Lung (tissue), 11 donors: ENCODE measurements at regions not wholly inside any gene's neighbourhood (a gene's known extent, or its start where the extent isn't known, plus 50 kb on each side); places are given as distances from the start of the nearest gene placed in this dataset.

ENCODE experiments used
- ATAC-seq: fragments of 200-7000 bp; cut with Tn5 transposase; one replicate; pipeline ENCODE4 v1.9.1; 2020; ENCODE audit warnings: moderate number of reproducible peaks; ENCODE audit not compliant: insufficient read depth, low FRiP score
- DNase-seq, 3 donors: peaks; one replicate each; pipeline ENCODE4 v3.0.0-alpha.2; 2013 to 2017
- H3K27ac ChIP-seq, 2 donors: one replicate each; pipeline ENCODE4 v1.5.1; 2013; ENCODE audit warnings: mild to moderate bottlenecking in 2 of 2, moderate library complexity in 2 of 2, control low read depth in 1 of 2, inconsistent platforms in 1 of 2, low read depth in 1 of 2, low read length in 1 of 2
- H3K27me3 ChIP-seq, 3 donors: one replicate each; pipeline ENCODE4 v1.5.1; 2013; ENCODE audit warnings: low read length in 2 of 3; ENCODE audit not compliant: control insufficient read depth in 3 of 3, insufficient read depth in 3 of 3
- H3K36me3 ChIP-seq, 4 donors: one replicate each; pipeline ENCODE4 v1.5.1; 2013; ENCODE audit warnings: low read length in 4 of 4, mild to moderate bottlenecking in 1 of 4, moderate library complexity in 1 of 4; ENCODE audit not compliant: control insufficient read depth in 4 of 4, insufficient read depth in 4 of 4
- H3K4me1 ChIP-seq, 5 donors: one replicate each; pipeline ENCODE4 v1.5.1; 2013; ENCODE audit warnings: low read length in 5 of 5, mild to moderate bottlenecking in 2 of 5, moderate library complexity in 1 of 5; ENCODE audit not compliant: control insufficient read depth in 5 of 5, insufficient read depth in 5 of 5
- H3K4me3 ChIP-seq: one replicate; pipeline ENCODE4 v1.5.1; 2013; ENCODE audit warnings: mild to moderate bottlenecking, control low read depth, moderate library complexity
- H3K9ac ChIP-seq, 2 donors: one replicate each; pipeline ENCODE4 v1.5.1; 2013; ENCODE audit warnings: low read length in 2 of 2, control low read depth in 1 of 2; ENCODE audit not compliant: insufficient read depth in 1 of 2
- H3K9me3 ChIP-seq, 4 donors: one replicate each; pipeline ENCODE4 v1.5.1; 2013; ENCODE audit warnings: low read length in 3 of 4, mild to moderate bottlenecking in 1 of 4, moderate library complexity in 1 of 4; ENCODE audit not compliant: control insufficient read depth in 4 of 4, insufficient read depth in 3 of 4
- CTCF ChIP-seq: IDR thresholded peaks from 2 replicates; pipeline ENCODE4 v1.5.1; 2012; ENCODE audit warnings: mild to moderate bottlenecking; ENCODE audit errors: control extremely low read depth, extremely low read depth
- WGBS, 2 donors: extraction: QIAGEN DNeasy Blood & Tissue Kit; methylation state at CpG; one replicate each; pipeline ENCODE4 v1.1.7; 2013; 5-methylcytosine and 5-hydroxymethylcytosine counted together
- donor health status: control.
- donor health status: control.
- donor health status: Bipolar disorder and iron deficiency.
- donor health status: healthy.
- donor health status: DM: yes; HTN: yes; CAD: no.

DNA sequence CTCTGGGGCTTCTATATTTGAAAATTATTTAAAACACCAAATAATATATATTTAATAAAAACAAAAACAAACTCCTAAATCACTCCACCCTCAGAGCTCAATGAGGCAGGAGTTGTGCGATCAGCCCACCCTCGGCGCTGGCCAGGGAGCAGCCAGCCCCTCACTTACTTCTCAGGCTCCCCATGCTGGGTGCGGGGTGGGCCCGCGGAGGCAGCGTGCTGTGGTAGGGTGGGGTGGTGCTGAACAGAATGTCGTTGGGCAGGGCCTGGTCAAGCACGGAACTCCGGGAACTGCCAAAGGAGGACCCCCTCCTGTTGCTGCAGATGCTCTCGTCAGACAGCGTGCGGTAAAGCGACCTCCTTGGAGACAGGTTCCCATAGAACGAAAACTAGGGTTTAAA is 204.5 kb downstream of the SIPA1L2 start:
- ATAC-seq (no peak), DNase-seq (no peak)
- Histone ChIP-seq H3K27ac (no peak overlapping the region), H3K27me3 (no peaks in the 10 kb centered on the region), H3K36me3 (peaks cover 3 to 28% (median 7%) of the 10 kb centered on the region in 4 donors), H3K9ac (no peak overlapping the region), H3K4me1 (peaks cover 0 to 16% (median 3%) of the 10 kb centered on the region in 5 donors), H3K9me3 (no peaks in the 10 kb centered on the region), H3K4me3 (no peak overlapping the region)
- 95 to 97% methylated on average over 15 of the region's 15 CpGs for WGBS, 2 donors
- no peak for TF ChIP-seq CTCF

DNA sequence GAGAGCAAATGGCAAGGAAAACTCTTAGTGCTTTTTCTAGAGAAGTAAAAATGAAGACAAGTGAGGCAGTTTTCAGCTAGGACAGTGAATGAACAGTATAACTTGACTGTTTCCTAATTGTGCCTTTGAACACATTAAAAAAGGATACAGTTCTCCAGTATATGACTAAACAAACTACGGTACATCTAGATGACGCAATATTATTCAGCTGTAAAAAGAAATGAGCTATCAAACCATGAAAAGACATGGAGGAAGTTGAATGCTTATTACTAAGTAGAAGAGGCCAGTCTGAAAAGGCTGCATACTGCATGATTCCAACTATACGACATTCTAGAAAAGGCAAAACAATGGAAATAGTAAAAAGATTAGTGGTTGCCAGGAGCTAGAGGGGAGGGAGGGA is 206.3 kb downstream of the SIPA1L2 start:
- H3K9ac ChIP-seq: no peak overlapping the region
- WGBS, 2 donors: 61 to 82% methylated on average over 3 of the region's 3 CpGs
- no peak overlapping the region for H3K4me3 ChIP-seq
- DNase-seq (no peak), ATAC-seq (no peak)
- peaks cover 0 to 4% (median 3%) of the 10 kb centered on the region in 5 donors for H3K4me1 ChIP-seq
- H3K9me3 ChIP-seq: no peaks in the 10 kb centered on the region
- H3K27ac ChIP-seq: no peak overlapping the region
- H3K36me3 ChIP-seq: peaks cover 3 to 30% (median 7%) of the 10 kb centered on the region in 4 donors
- TF ChIP-seq CTCF: no peak
- H3K27me3 ChIP-seq: no peaks in the 10 kb centered on the region

DNA sequence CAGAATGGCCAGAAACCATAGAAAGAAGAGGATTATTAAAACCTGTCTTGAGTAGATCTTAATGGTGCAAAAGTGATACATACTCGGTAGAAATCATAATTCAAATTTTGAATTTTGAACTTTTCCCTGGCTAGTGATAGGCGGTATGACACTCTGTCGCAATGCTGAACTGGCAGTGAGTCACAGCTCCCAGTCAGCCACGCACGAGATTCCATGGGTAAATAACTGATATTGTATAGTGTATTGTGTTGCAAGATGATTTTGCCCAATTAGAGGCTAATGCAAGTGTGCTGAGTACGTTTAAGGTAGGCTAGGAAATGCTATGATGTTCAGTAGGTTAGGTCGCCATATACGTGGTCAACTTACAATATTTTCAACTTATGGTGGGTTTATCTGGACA is 207.0 kb downstream of the SIPA1L2 start:
- 87 to 93% methylated on average over 8 of the region's 8 CpGs for WGBS, 2 donors
- Histone ChIP-seq H3K27me3 (no peaks in the 10 kb centered on the region), H3K36me3 (peaks cover 3 to 28% (median 8%) of the 10 kb centered on the region in 4 donors), H3K9ac (no peak overlapping the region), H3K9me3 (no peaks in the 10 kb centered on the region), H3K4me1 (peaks cover 0 to 3% (median 0%) of the 10 kb centered on the region in 5 donors), H3K27ac (no peak overlapping the region), H3K4me3 (no peak overlapping the region)
- DNase-seq (no peak), ATAC-seq (no peak)
- no peak for TF ChIP-seq CTCF

DNA sequence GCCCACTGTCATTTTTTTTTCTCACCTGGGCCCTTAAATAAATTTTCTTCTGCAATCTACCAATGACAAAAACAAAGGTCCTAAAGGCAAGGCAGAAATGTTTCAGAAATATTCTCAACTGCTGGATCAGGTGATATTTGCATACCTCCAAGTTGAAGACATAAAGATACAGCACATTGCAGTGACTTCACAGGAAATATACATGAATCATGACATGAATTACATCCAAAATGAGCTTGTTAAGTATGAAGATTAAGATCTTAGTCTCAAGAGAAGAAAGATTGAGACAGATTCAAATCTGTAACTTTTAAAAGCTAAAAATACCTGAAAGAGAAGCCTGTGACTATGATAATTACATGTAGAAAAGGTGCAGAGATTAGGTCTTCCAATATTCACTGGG is 207.8 kb downstream of the SIPA1L2 start:
- Histone ChIP-seq H3K4me3 (no peak overlapping the region), H3K36me3 (peaks cover 7 to 20% (median 8%) of the 10 kb centered on the region in 4 donors)
- ATAC-seq: no peak

More for the DNA sequence above, 207.8 kb downstream of the SIPA1L2 start:
- H3K4me1 ChIP-seq: no peaks in the 10 kb centered on the region
- no peak overlapping the region for H3K27ac ChIP-seq
- DNase-seq: no peak
- H3K27me3 ChIP-seq: no peaks in the 10 kb centered on the region
- no peaks in the 10 kb centered on the region for H3K9me3 ChIP-seq
- TF ChIP-seq CTCF: no peak
- H3K9ac ChIP-seq: no peak overlapping the region
